HEK293 (cell line): ENCODE measurements at regions not wholly inside any gene's neighbourhood (a gene's known extent, or its start where the extent isn't known, plus 50 kb on each side); places are given as distances from the start of the nearest gene placed in this dataset.
"Not testable (repeated sequence)": the region's sequence is repeated elsewhere in the genome, so short reads cannot be mapped to it uniquely, and the experiment has no call there.

Experiments
- CTCF ChIA-PET: fragments of 350-600 bp; formaldehyde crosslinking; extraction: SDS; loops from one replicate; lab custom pipeline; 2021; ENCODE audit warnings: antibody characterized with exemption; lab: Yijun Ruan, JAX
- POLR2A ChIA-PET: fragments of 300-600 bp; formaldehyde crosslinking; extraction: SDS; loops from one replicate; lab custom pipeline; 2020; ENCODE audit warnings: antibody characterized with exemption, inconsistent platforms; lab: Yijun Ruan, JAX
- H3K27ac ChIP-seq: fragments of 200-500 bp; sonication (Bioruptor generic); 2 replicates; pipeline ENCODE4 v1.5.1; 2014; ENCODE audit warnings: low read depth, low read length, control low read depth, inconsistent platforms; ENCODE audit errors: extremely low read depth
- H3K36me3 ChIP-seq, 2 experiments: fragments of 200-500 bp in 1 of 2; sonication (Bioruptor generic) in 1 of 2; 1 replicate in 1 of 2; 2 replicates in 1 of 2; pipeline ENCODE4 v1.5.1; 2014 to 2017; ENCODE audit warnings: inconsistent platforms in 2 of 2, low read length in 2 of 2; ENCODE audit not compliant: control insufficient read depth in 2 of 2, insufficient read depth in 1 of 2
- H3K4me1 ChIP-seq: fragments of 200-500 bp; sonication (Bioruptor generic); 2 replicates; pipeline ENCODE4 v1.5.1; 2014; ENCODE audit warnings: mild to moderate bottlenecking, low read length, inconsistent platforms; ENCODE audit not compliant: control insufficient read depth, insufficient read depth
- H3K4me3 ChIP-seq: 2 replicates; pipeline ENCODE4 v1.5.1; 2011; ENCODE audit warnings: low read depth, mild to moderate bottlenecking, control low read depth, low read length, moderate library complexity
- H3K9me3 ChIP-seq: fragments of 200-500 bp; sonication (Bioruptor generic); 2 replicates; pipeline ENCODE4 v1.5.1; 2014; ENCODE audit warnings: low read depth, low read length, inconsistent platforms; ENCODE audit not compliant: control insufficient read depth, insufficient read depth
- KLF7 ChIP-seq: fragments of 450-650 bp; formaldehyde crosslinking; IDR thresholded peaks from 2 replicates; pipeline ENCODE4 v1.5.1; 2016; ENCODE audit warnings: missing biosample characterization, missing genetic modification characterization, borderline replicate concordance
- OVOL3 ChIP-seq: fragments of 450-650 bp; formaldehyde crosslinking; IDR thresholded peaks from 2 replicates; pipeline ENCODE4 v1.5.1; 2016; ENCODE audit warnings: missing biosample characterization, missing genetic modification characterization
- ZBTB7A ChIP-seq: fragments of 450-650 bp; formaldehyde crosslinking; IDR thresholded peaks from 2 replicates; pipeline ENCODE4 v1.5.1; 2016; ENCODE audit warnings: low read depth, missing biosample characterization, missing genetic modification characterization
- ZFP3 ChIP-seq: fragments of 450-650 bp; formaldehyde crosslinking; IDR thresholded peaks from 2 replicates; pipeline ENCODE4 v1.5.1; 2016; ENCODE audit warnings: low read depth, missing biosample characterization, missing genetic modification characterization
- ZNF26 ChIP-seq: fragments of 450-650 bp; formaldehyde crosslinking; IDR thresholded peaks from 2 replicates; pipeline ENCODE4 v1.5.1; 2016; ENCODE audit warnings: missing biosample characterization, missing genetic modification characterization
- ZNF266 ChIP-seq: fragments of 450-650 bp; formaldehyde crosslinking; IDR thresholded peaks from 2 replicates; pipeline ENCODE4 v1.5.1; 2016; ENCODE audit warnings: missing biosample characterization, missing genetic modification characterization, low read depth
- ZNF280C ChIP-seq: fragments of 450-650 bp; formaldehyde crosslinking; IDR thresholded peaks from 2 replicates; pipeline ENCODE4 v1.5.1; 2016; ENCODE audit warnings: missing biosample characterization, missing genetic modification characterization
- ZNF302 ChIP-seq: fragments of 450-650 bp; formaldehyde crosslinking; IDR thresholded peaks from 2 replicates; pipeline ENCODE4 v1.5.1; 2016; ENCODE audit warnings: missing biosample characterization, missing genetic modification characterization, low read depth
- ZNF404 ChIP-seq: fragments of 450-650 bp; formaldehyde crosslinking; IDR thresholded peaks from 2 replicates; pipeline ENCODE4 v1.5.1; 2017; ENCODE audit warnings: missing biosample characterization, missing genetic modification characterization
- ZNF555 ChIP-seq: fragments of 450-650 bp; formaldehyde crosslinking; conservative IDR thresholded peaks from 2 replicates; pipeline ENCODE4 v1.5.1; 2017; ENCODE audit warnings: missing biosample characterization, mild to moderate bottlenecking, missing genetic modification characterization, inconsistent platforms
- ZNF558 ChIP-seq: fragments of 450-650 bp; formaldehyde crosslinking; IDR thresholded peaks from 2 replicates; pipeline ENCODE4 v1.5.1; 2016; ENCODE audit warnings: missing biosample characterization, missing genetic modification characterization
- ZNF629 ChIP-seq: fragments of 450-650 bp; formaldehyde crosslinking; IDR thresholded peaks from 2 replicates; pipeline ENCODE4 v1.5.1; 2017; ENCODE audit warnings: missing biosample characterization, missing genetic modification characterization
- ZNF830 ChIP-seq: fragments of 450-650 bp; IDR thresholded peaks from 2 replicates; pipeline ENCODE4 v1.5.0; 2018; ENCODE audit warnings: missing biosample characterization, missing genetic modification characterization, low read depth, mild to moderate bottlenecking, moderate library complexity
- ZSCAN5A ChIP-seq: fragments of 450-650 bp; formaldehyde crosslinking; IDR thresholded peaks from 2 replicates; pipeline ENCODE4 v1.5.1; 2016; ENCODE audit warnings: missing biosample characterization, missing genetic modification characterization

GRCh38 chr5:28808967-28809810, 1770.8 kb upstream of the CDH9 start (continued):
- no peak for TF ChIP-seq ZNF280C (tag by site-specific recombination)
- TF ChIP-seq ZBTB7A (tag by site-specific recombination) = no peak
- TF ChIP-seq ZNF555 (tag by site-specific recombination) = no peak
- TF ChIP-seq OVOL3 (tag by site-specific recombination) = no peak
- no peak for TF ChIP-seq ZNF830 (tag by site-specific recombination)
- no peak for TF ChIP-seq ZNF558 (tag by site-specific recombination)

- TF ChIP-seq ZNF629 = no peak
- no peak for TF ChIP-seq ZNF302
- no peak for TF ChIP-seq ZNF404 (tag by site-specific recombination)
- no peak for TF ChIP-seq ZNF266 (tag by site-specific recombination)
- TF ChIP-seq ZSCAN5A (tag by site-specific recombination) = no peak
- TF ChIP-seq KLF7 (tag by site-specific recombination) = no peak
- no peak for TF ChIP-seq ZFP3 (tag by site-specific recombination)
- TF ChIP-seq ZNF26 (tag by site-specific recombination) = no peak
- no peaks in the 10 kb centered on the region for H3K4me1 ChIP-seq
- POLR2A ChIA-PET = no interaction called here
- no peak overlapping the region for H3K27ac ChIP-seq
- CTCF ChIA-PET = interaction anchor here (0.6 to 0.8 kb wide), 2 partner anchors 16 to 89 kb away, joined by 3 to 5 read pairs; no protein-coding TSS in a partner anchor
- no peak overlapping the region for H3K4me3 ChIP-seq
- no peaks in the 10 kb centered on the region for H3K36me3 ChIP-seq
- no peaks in the 10 kb centered on the region for H3K9me3 ChIP-seq
Observed at GRCh38 chr5:28807195-28807729, 1768.9 kb upstream of the CDH9 start.

GRCh38 chr5:28799035-28799434, 1760.6 kb upstream of the CDH9 start:
- CTCF ChIA-PET, H3K9me3 ChIP-seq, H3K4me3 ChIP-seq, H3K27ac ChIP-seq, H3K4me1 ChIP-seq, POLR2A ChIA-PET, H3K36me3 ChIP-seq: not testable (repeated sequence)
